Endothelial cell of umbilical vein (primary cell): ENCODE measurements at regions not wholly inside any gene's neighbourhood (a gene's known extent, or its start where the extent isn't known, plus 50 kb on each side); places are given as distances from the start of the nearest gene placed in this dataset.

ENCODE experiments used
- BruUV-seq: library from RNA; stranded (reverse); fragments of 400-500 nt; replicated peaks from 2 replicates; lab custom pipeline; 2021; lab: Mats Ljungman, UMichigan
- CTCF ChIA-PET: fragments of 300-600, 350-600 bp; sonication (Branson Sonifier 250); formaldehyde crosslinking; loops from one replicate; lab custom pipeline; 2021; ENCODE audit warnings: antibody characterized with exemption, inconsistent platforms; lab: Charles Lee
- POLR2A ChIA-PET: fragments of 300-600, 350-600 bp; sonication (Branson Sonifier 250); formaldehyde crosslinking; loops from one replicate; lab custom pipeline; 2021; ENCODE audit warnings: antibody characterized with exemption, inconsistent platforms; lab: Charles Lee
- DNase-seq: peaks from one replicate; pipeline ENCODE4 v3.0.0-alpha.2; 2011; ENCODE audit warnings: low read depth, low spot score
- FAIRE-seq: peaks from 2 replicates; lab custom pipeline; 2011; peaks lifted over from hg19 to GRCh38; lab: Jason Lieb, UNC
- H2AFZ ChIP-seq: 2 replicates; pipeline ENCODE4 v1.6.0; 2012; ENCODE audit warnings: low read depth, low read length, control low read depth, inconsistent platforms
- H3K27ac ChIP-seq: 2 replicates; pipeline ENCODE4 v1.5.1; 2011; ENCODE audit warnings: low read depth, mild to moderate bottlenecking, control low read depth, low read length, moderate library complexity; ENCODE audit not compliant: insufficient read depth
- H3K27me3 ChIP-seq, 2 experiments: 2 replicates each; pipeline versions ENCODE4 v1.6.0 to v1.6.1; 2011; ENCODE audit warnings: low read length in 2 of 2, mixed read lengths in 1 of 2; ENCODE audit not compliant: control insufficient read depth in 2 of 2, insufficient read depth in 2 of 2
- H3K36me3 ChIP-seq, 2 experiments: 2 replicates in 1 of 2; 3 replicates in 1 of 2; pipeline ENCODE4 v1.5.1; 2011; ENCODE audit warnings: low read length in 2 of 2, mild to moderate bottlenecking in 1 of 2, moderate library complexity in 1 of 2; ENCODE audit not compliant: control insufficient read depth in 2 of 2, insufficient read depth in 2 of 2; ENCODE audit errors: extremely low read depth in 1 of 2
- H3K4me1 ChIP-seq: 3 replicates; pipeline ENCODE4 v1.5.1; 2011; ENCODE audit warnings: mild to moderate bottlenecking, low read length; ENCODE audit not compliant: control insufficient read depth, insufficient read depth; ENCODE audit errors: extremely low read depth
- H3K4me2 ChIP-seq: 2 replicates; pipeline ENCODE4 v1.6.1; 2011; ENCODE audit warnings: low read length, control low read depth, mixed read lengths; ENCODE audit not compliant: insufficient read depth
- H3K4me3 ChIP-seq, 3 experiments: fragments of 200-600 bp in 1 of 3; sonication (generic), shearing (Covaris generic) in 1 of 3; replicated peaks in 1 of 3; 2 replicates each; pipeline ENCODE4 v1.5.1; 2011 to 2016; ENCODE audit warnings: control low read depth in 3 of 3, low read length in 3 of 3, mild to moderate bottlenecking in 2 of 3, inconsistent platforms in 1 of 3, low read depth in 1 of 3, moderate library complexity in 1 of 3; ENCODE audit not compliant: insufficient read depth in 1 of 3
- H3K79me2 ChIP-seq: 2 replicates; pipeline ENCODE4 v1.6.0; 2012; ENCODE audit warnings: low read length, inconsistent platforms; ENCODE audit not compliant: control insufficient read depth, insufficient read depth
- H3K9ac ChIP-seq: replicated peaks from 2 replicates; pipeline ENCODE3; 2011; ENCODE audit warnings: low read length, control low read depth; ENCODE audit not compliant: insufficient read depth; ENCODE audit errors: extremely low read depth
- H3K9me1 ChIP-seq: replicated peaks from 3 replicates; pipeline ENCODE4 v1.6.0; 2011; ENCODE audit warnings: mild to moderate bottlenecking, low read length; ENCODE audit not compliant: control insufficient read depth, insufficient read depth; ENCODE audit errors: extremely low read depth
- H3K9me3 ChIP-seq: replicated peaks from 2 replicates; pipeline ENCODE4 v1.5.1; 2012; ENCODE audit warnings: low read length, inconsistent platforms; ENCODE audit not compliant: control insufficient read depth, insufficient read depth
- H4K20me1 ChIP-seq: replicated peaks from 2 replicates; pipeline ENCODE3; 2011; ENCODE audit warnings: mild to moderate bottlenecking, low read length; ENCODE audit not compliant: control insufficient read depth, insufficient read depth; ENCODE audit errors: extremely low read depth
- EZH2 ChIP-seq: IDR thresholded peaks from 2 replicates; pipeline ENCODE4 v1.6.1; 2012; ENCODE audit warnings: borderline replicate concordance, low read depth, mild to moderate bottlenecking, moderate library complexity, low read length, inconsistent platforms; ENCODE audit not compliant: severe bottlenecking
- FOS ChIP-seq: IDR thresholded peaks from 2 replicates; pipeline ENCODE4 v1.6.1; 2011; ENCODE audit warnings: mild to moderate bottlenecking, low read length, moderate library complexity, borderline replicate concordance; ENCODE audit not compliant: insufficient read depth
- MYC ChIP-seq: IDR thresholded peaks from one replicate; pipeline ENCODE4 v1.6.1; 2011; ENCODE audit warnings: mild to moderate bottlenecking, low read depth, low read length
- POLR2A ChIP-seq: IDR thresholded peaks from 2 replicates; pipeline ENCODE4 v1.6.1; 2012; ENCODE audit warnings: low read depth, mild to moderate bottlenecking, control low read depth, low read length
- dilution Hi-C: fragments of 300-500 bp; cut with MboI; formaldehyde crosslinking; loops from one replicate; pipeline ENCODE4 v1.15.0; 2019; ENCODE audit warnings: low sequenced_read_pairs; ENCODE audit not compliant: extremely low pct_ligation_motif_present
- intact Hi-C: fragments of 100-400 bp; cut with micrococcal nuclease; formaldehyde crosslinking; loops from one replicate; pipeline ENCODE4 v1.10.0; 2022

- Histone ChIP-seq H3K9me3 (no peaks in the 10 kb centered on the region), H3K4me1 (no peaks in the 10 kb centered on the region), H3K4me2 (no peak overlapping the region), H3K27ac (no peak overlapping the region), H4K20me1 (no peaks in the 10 kb centered on the region), H3K9me1 (no peaks in the 10 kb centered on the region), H2AFZ (no peak overlapping the region), H3K79me2 (no peaks in the 10 kb centered on the region), H3K9ac (no peak overlapping the region), H3K36me3 (no peaks in the 10 kb centered on the region), H3K4me3 (no peak overlapping the region), H3K27me3 (no peaks in the 10 kb centered on the region)
- dilution Hi-C loops (no loop called here), intact Hi-C loops (no loop called here)
- POLR2A ChIA-PET = no interaction called here
- CTCF ChIA-PET = interaction anchor here (0.7 to 1.8 kb wide), 2 partner anchors 14 to 513 kb away, joined by 3 to 5 read pairs; no protein-coding TSS in a partner anchor
- BruUV-seq = no TSS peak
- FAIRE-seq (no peak), DNase-seq (peak; percentile 1)
- TF ChIP-seq MYC = no peak
- TF ChIP-seq POLR2A = no peak
These were observed 67.7 kb downstream of the MID1IP1 start for GRCh38 chrX:38868941-38869401.

- no peak overlapping the region for H2AFZ ChIP-seq
- no peaks in the 10 kb centered on the region for H3K79me2 ChIP-seq
- no peak for TF ChIP-seq EZH2
- TF ChIP-seq POLR2A = no peak
- TF ChIP-seq FOS = no peak
- H3K4me2 ChIP-seq = no peak overlapping the region
- dilution Hi-C loops = no loop called here
- POLR2A ChIA-PET = no interaction called here
- H3K4me3 ChIP-seq = no peak overlapping the region
- no peaks in the 10 kb centered on the region for H3K4me1 ChIP-seq
- H3K9ac ChIP-seq = no peak overlapping the region
- no peaks in the 10 kb centered on the region for H4K20me1 ChIP-seq
- intact Hi-C loops = no loop called here
- BruUV-seq = no TSS peak
- H3K9me3 ChIP-seq = no peaks in the 10 kb centered on the region
- no peak for FAIRE-seq
- H3K9me1 ChIP-seq = no peaks in the 10 kb centered on the region
- CTCF ChIA-PET = no interaction called here
- H3K27me3 ChIP-seq = no peaks in the 10 kb centered on the region
- H3K36me3 ChIP-seq = no peaks in the 10 kb centered on the region
- H3K27ac ChIP-seq = no peak overlapping the region
- DNase-seq = no peak
These were observed 69.2 kb downstream of the MID1IP1 start for GRCh38 chrX:38870361-38870895.
